ENCODE measurements at regions not wholly inside any gene's neighbourhood (a gene's known extent, or its start where the extent isn't known, plus 50 kb on each side); places are given as distances from the start of the nearest gene placed in this dataset. TPM values are rescaled to one million over a fixed set of nuclear protein-coding genes. Genes with fewer than 3 reads are reported as not detected.
A peak's percentile ranks its signal among the peaks of the same experiment; 100 is the strongest.

- Histone ChIP-seq H3K4me3 (ENCODE audit: low read depth, low read length) (no peak overlapping the region), H3K9me3 (ENCODE audit: control insufficient read depth, insufficient read depth, low read length) (no peaks in the 10 kb centered on the region), H3K27ac (ENCODE audit: low read depth, low read length) (no peak overlapping the region), H3K27me3 (ENCODE audit: control insufficient read depth, insufficient read depth, low read length) (no peaks in the 10 kb centered on the region)
- CTCF ChIA-PET, result no interaction called here
- TF ChIP-seq CTCF (IDR thresholded peaks at IDR 0.05; ENCODE audit: low read depth, low read length), result no peak
- POLR2A ChIA-PET, result no interaction called here
- DNase-seq (ENCODE audit: low read depth, low spot score), result no peak
Observed at GRCh38 chr5:22910523-22910922, 57.4 kb upstream of the CDH12 start.

GRCh38 chr5:22908586-22908985 lies 55.4 kb upstream of the CDH12 start:
- no peaks in the 10 kb centered on the region for H3K27me3 ChIP-seq (ENCODE audit: control insufficient read depth, insufficient read depth, low read length)
- DNase-seq (ENCODE audit: low read depth, low spot score), result no peak
- no peak for TF ChIP-seq CTCF (IDR thresholded peaks at IDR 0.05; ENCODE audit: low read depth, low read length)
- H3K9me3 ChIP-seq (ENCODE audit: control insufficient read depth, insufficient read depth, low read length), result no peaks in the 10 kb centered on the region
- CTCF ChIA-PET, result no interaction called here
- POLR2A ChIA-PET, result no interaction called here
- H3K4me3 ChIP-seq (ENCODE audit: low read depth, low read length), result no peak overlapping the region
- H3K27ac ChIP-seq (ENCODE audit: low read depth, low read length), result no peak overlapping the region

GRCh38 chr5:22908129-22908528 lies 55.0 kb upstream of the CDH12 start:
- DNase-seq (ENCODE audit: low read depth, low spot score), result peak; percentile 1
- no peak for TF ChIP-seq CTCF (IDR thresholded peaks at IDR 0.05; ENCODE audit: low read depth, low read length)
- H3K9me3 ChIP-seq (ENCODE audit: control insufficient read depth, insufficient read depth, low read length), result no peaks in the 10 kb centered on the region
- H3K27me3 ChIP-seq (ENCODE audit: control insufficient read depth, insufficient read depth, low read length), result no peaks in the 10 kb centered on the region
- CTCF ChIA-PET, result no interaction called here
- no peak overlapping the region for H3K4me3 ChIP-seq (ENCODE audit: low read depth, low read length)
- POLR2A ChIA-PET, result no interaction called here
- H3K27ac ChIP-seq (ENCODE audit: low read depth, low read length), result no peak overlapping the region

Small RNAs in the stretch of these regions (small RNA-seq; reads per million reads assigned to genes)
- gene RF00019 (ENCODE audit: insufficient read length, low read depth), result not detected
